Bronchial epithelial cell (primary cell): ENCODE measurements at regions not wholly inside any gene's neighbourhood (a gene's known extent, or its start where the extent isn't known, plus 50 kb on each side); places are given as distances from the start of the nearest gene placed in this dataset.

ENCODE experiments used
- DNase-seq: peaks from one replicate; pipeline ENCODE4 v3.0.0-alpha.2; 2010; ENCODE audit warnings: low read depth
- FAIRE-seq: peaks from 2 replicates; lab custom pipeline; 2011; peaks lifted over from hg19 to GRCh38; lab: Jason Lieb, UNC
- H3K27me3 ChIP-seq: 2 replicates; pipeline ENCODE4 v1.5.1; 2011; ENCODE audit warnings: low read length; ENCODE audit not compliant: control insufficient read depth, insufficient read depth
- H3K36me3 ChIP-seq: 2 replicates; pipeline ENCODE4 v1.5.1; 2011; ENCODE audit warnings: low read length; ENCODE audit not compliant: control insufficient read depth, insufficient read depth
- H3K4me3 ChIP-seq: 2 replicates; pipeline ENCODE4 v1.5.1; 2011; ENCODE audit warnings: mild to moderate bottlenecking, low read depth, low read length, control low read depth
- TF ChIP-seq, protein P1 (sequence below): IDR thresholded peaks from 2 replicates; pipeline ENCODE4 v1.5.1; 2011; ENCODE audit warnings: mild to moderate bottlenecking, moderate library complexity, low read length, control low read depth, inconsistent platforms; ENCODE audit not compliant: insufficient read depth, severe bottlenecking

DNA sequence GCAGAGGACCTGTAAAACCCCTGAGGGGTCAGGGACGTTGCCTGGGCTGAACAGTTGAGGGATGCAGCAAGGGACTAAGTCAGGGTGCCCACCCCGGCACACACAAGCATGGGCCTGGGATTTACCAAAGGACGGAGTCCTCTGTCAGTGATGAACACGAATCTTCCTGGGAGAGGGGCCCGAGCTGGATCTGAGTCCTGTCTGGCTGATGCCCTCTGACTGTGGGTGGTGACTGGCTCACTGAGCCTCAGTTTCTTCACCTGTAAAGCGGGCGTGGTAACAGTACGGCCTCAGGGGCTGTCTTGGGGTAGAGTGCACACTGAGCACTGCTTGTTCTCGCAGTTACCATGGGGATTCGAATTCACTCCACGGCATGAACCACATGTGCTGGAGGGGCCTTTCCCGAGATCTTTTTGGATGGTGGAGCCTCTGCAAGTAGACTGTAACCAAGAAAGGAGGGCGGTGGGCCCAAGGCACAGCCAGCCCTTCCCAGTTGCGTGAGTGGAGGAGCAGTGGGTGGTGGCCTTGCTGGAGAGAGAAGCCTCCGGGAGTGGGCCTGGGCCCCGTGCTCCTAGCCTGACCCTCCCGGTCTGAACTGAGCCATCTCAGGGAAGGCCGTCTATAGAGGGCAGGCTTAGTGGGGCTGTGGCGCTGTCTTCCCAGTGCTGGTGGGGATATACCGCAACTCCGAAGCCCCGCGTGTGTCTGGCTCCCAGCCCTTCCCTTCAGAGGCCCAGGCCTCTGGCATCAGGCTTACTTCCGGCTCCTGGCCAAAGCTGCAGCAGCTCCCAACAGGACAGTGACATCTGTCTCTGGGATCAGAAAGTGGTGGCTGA, 130.8 kb upstream of the HS6ST1 start:
- no peak for FAIRE-seq

DNA sequence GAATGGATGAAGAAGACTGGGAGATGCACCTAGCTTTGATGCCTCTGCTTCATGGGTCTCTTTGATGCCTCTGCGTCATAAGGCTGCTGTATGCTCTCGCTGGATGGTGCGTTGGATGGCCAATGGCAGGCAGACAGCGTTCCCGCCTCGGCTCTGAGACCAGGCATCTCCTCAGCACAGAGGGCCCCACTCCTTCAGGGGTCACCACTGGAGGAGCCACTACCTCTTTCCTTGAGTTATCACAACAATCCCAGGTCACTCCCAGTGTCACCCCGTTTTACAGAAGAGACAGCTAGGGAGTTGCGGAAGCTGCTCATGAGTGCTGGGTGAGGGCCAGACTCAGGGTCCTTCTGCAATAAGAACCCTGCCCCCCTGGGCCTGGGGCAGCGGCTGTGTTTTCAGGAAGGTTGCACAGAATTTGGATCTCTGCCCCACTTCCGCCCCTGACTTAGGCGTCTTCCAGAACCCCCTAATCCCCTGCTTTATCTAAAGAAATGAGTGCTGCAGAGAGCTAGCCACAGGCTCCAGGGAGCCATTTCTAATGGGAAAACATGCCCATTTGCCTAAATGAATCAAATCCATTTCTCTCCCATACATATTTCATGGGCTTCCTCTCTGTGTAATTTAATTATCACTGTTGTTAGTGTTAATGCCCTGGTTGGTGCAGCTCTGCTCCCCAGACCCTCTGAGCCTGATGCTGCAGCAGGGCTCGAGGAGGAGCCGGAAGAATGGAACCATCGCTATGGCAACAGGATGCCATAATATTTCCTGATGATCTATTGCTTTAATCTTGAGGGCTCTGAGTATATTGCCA, 131.8 kb upstream of the HS6ST1 start:
- no peak for DNase-seq
- no peak overlapping the region for H3K4me3 ChIP-seq
- TF ChIP-seq, protein P1, sequence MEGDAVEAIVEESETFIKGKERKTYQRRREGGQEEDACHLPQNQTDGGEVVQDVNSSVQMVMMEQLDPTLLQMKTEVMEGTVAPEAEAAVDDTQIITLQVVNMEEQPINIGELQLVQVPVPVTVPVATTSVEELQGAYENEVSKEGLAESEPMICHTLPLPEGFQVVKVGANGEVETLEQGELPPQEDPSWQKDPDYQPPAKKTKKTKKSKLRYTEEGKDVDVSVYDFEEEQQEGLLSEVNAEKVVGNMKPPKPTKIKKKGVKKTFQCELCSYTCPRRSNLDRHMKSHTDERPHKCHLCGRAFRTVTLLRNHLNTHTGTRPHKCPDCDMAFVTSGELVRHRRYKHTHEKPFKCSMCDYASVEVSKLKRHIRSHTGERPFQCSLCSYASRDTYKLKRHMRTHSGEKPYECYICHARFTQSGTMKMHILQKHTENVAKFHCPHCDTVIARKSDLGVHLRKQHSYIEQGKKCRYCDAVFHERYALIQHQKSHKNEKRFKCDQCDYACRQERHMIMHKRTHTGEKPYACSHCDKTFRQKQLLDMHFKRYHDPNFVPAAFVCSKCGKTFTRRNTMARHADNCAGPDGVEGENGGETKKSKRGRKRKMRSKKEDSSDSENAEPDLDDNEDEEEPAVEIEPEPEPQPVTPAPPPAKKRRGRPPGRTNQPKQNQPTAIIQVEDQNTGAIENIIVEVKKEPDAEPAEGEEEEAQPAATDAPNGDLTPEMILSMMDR: no peak
- no peak for FAIRE-seq
- H3K27me3 ChIP-seq: no peaks in the 10 kb centered on the region
- H3K36me3 ChIP-seq: no peaks in the 10 kb centered on the region

More for the DNA sequence above, 130.8 kb upstream of the HS6ST1 start:
- no peak overlapping the region for H3K4me3 ChIP-seq
- no peak for DNase-seq
- no peaks in the 10 kb centered on the region for H3K27me3 ChIP-seq
- H3K36me3 ChIP-seq: no peaks in the 10 kb centered on the region
- TF ChIP-seq, protein P1: no peak

DNA sequence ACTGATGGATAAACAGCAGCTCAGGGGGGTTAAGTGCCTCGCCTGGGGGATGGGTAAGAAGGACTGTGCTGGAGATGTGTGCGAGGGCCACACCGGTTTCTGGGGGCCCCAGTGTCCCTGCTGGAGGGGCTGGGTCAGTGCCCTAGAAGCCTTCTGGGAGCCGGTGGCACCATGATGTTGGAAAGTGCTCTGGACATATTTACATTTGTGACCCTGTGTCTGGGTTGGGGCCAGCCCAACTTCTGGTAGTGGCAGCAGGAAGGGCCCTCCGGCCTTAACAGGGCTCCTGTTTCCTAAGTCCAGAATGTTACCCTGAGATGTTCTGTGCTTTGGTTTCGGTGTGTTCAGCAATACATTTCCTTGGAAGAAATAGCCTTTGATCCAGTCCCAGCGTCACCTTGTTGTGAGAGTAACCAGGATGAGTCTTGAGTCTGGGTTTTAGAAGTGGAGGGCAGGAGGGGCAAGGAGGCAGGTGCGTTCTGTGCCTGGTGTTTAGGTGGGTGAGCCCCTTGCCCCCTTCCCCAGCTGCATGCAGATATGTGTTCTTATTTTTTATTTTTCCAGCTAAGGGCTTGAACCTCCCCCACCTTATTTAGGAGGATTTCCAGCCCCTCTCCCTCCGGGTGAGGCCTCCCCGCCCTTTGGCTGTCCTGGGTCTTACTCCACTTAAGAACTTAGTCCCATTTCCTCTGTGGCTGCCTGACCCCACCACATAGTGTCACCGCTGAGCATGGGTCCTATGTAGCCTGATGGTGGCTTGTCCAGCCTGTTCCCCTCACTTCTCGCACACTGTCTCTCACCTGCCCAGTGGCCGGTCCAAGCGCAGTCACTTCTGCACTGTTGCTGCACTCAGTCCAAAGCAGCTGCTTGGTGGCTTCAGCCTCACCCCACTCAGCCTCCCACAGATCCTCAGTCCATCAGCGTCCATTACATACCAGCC, 132.7 kb upstream of the HS6ST1 start:
- FAIRE-seq: peak; percentile 75
- H3K36me3 ChIP-seq: no peaks in the 10 kb centered on the region
- TF ChIP-seq, protein P1: no peak
- no peak overlapping the region for H3K4me3 ChIP-seq
- no peak for DNase-seq
- no peaks in the 10 kb centered on the region for H3K27me3 ChIP-seq

GRCh38 chr2:128452024-128452411, 133.3 kb upstream of the HS6ST1 start:
- FAIRE-seq: no peak
- TF ChIP-seq, protein P1: no peak
- no peaks in the 10 kb centered on the region for H3K27me3 ChIP-seq
- no peak overlapping the region for H3K4me3 ChIP-seq
- DNase-seq: no peak
- H3K36me3 ChIP-seq: no peaks in the 10 kb centered on the region
